Colonic mucosa (tissue), 4 donors: ENCODE measurements at regions not wholly inside any gene's neighbourhood (a gene's known extent, or its start where the extent isn't known, plus 50 kb on each side); places are given as distances from the start of the nearest gene placed in this dataset.

Experiments used
- DNase-seq: peaks from one replicate; pipeline ENCODE4 v3.0.0-alpha.2; 2020
- H3K27ac ChIP-seq: fragments of 200-600 bp; one replicate; pipeline ENCODE4 v1.8.0; 2021
- H3K27me3 ChIP-seq: fragments of 200-600 bp; one replicate; pipeline ENCODE4 v1.8.0; 2021
- H3K36me3 ChIP-seq: fragments of 200-600 bp; one replicate; pipeline ENCODE4 v1.8.0; 2021
- H3K4me1 ChIP-seq: fragments of 200-600 bp; one replicate; pipeline ENCODE4 v1.8.0; 2021; ENCODE audit warnings: mild to moderate bottlenecking
- H3K4me3 ChIP-seq: fragments of 200-600 bp; one replicate; pipeline ENCODE4 v1.8.0; 2021
- H3K9ac ChIP-seq, 2 donors: one replicate each; pipeline ENCODE4 v1.7.0; 2013; ENCODE audit warnings: control low read depth in 2 of 2, low read depth in 2 of 2, low read length in 2 of 2
- H3K9me3 ChIP-seq: fragments of 200-600 bp; one replicate; pipeline ENCODE4 v1.8.0; 2021
- intact Hi-C: fragments of 100-400 bp; cut with DNase I; formaldehyde crosslinking; loops from one replicate; pipeline ENCODE4 v1.14.1; 2022
- TF ChIP-seq, protein P1 (sequence below): fragments of 200-600 bp; IDR thresholded peaks from one replicate; pipeline ENCODE4 v1.8.0; 2022; ENCODE audit warnings: antibody characterized with exemption, mild to moderate bottlenecking
- donor health status: healthy.
- donor health status: DM: no; HTN: no; CAD: no.
- donor health status: DM: no; HTN: no; CAD: no.

GRCh38 chr1:38292969-38293368, 246.4 kb upstream of the POU3F1 start:
- H3K27me3 ChIP-seq: no peaks in the 10 kb centered on the region
- no peak for DNase-seq
- no peak overlapping the region for H3K9ac ChIP-seq
- no peak overlapping the region for H3K4me3 ChIP-seq
- TF ChIP-seq, protein P1, sequence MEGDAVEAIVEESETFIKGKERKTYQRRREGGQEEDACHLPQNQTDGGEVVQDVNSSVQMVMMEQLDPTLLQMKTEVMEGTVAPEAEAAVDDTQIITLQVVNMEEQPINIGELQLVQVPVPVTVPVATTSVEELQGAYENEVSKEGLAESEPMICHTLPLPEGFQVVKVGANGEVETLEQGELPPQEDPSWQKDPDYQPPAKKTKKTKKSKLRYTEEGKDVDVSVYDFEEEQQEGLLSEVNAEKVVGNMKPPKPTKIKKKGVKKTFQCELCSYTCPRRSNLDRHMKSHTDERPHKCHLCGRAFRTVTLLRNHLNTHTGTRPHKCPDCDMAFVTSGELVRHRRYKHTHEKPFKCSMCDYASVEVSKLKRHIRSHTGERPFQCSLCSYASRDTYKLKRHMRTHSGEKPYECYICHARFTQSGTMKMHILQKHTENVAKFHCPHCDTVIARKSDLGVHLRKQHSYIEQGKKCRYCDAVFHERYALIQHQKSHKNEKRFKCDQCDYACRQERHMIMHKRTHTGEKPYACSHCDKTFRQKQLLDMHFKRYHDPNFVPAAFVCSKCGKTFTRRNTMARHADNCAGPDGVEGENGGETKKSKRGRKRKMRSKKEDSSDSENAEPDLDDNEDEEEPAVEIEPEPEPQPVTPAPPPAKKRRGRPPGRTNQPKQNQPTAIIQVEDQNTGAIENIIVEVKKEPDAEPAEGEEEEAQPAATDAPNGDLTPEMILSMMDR: no peak
- no peaks in the 10 kb centered on the region for H3K36me3 ChIP-seq
- H3K9me3 ChIP-seq: no peaks in the 10 kb centered on the region
- intact Hi-C loops: no loop called here
- no peaks in the 10 kb centered on the region for H3K4me1 ChIP-seq
- no peak overlapping the region for H3K27ac ChIP-seq

DNA sequence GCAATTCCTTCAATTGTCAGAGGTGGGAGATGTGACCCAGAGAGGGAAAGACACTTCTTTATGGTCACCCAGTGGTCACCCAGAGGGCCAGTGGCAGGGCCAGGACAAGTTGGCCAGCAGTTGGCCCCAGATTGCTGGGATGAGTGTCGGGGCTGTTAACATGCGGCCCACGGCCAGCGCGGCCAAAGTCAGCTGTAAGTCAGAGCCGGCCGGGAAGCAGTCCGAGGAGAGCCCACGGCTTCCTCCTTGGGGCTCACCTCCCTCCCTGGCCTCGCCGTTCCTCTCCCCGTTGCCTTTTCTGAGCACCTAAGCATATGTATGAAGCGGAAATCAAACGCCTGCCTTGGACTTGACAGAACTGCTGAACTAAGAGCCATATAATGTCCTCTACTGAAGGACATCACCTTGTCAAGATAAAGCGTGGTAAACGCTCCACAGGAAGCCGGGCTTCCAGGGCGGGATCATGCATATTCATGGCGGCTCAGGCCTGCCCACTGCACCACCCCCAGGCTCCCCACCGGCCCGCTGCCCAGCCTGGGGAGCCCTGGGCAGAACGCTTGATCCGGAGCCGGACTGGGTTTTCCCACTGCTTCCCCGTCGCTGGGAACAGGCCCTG, 245.4 kb upstream of the POU3F1 start:
- H3K9me3 ChIP-seq: no peaks in the 10 kb centered on the region
- no peak overlapping the region for H3K4me3 ChIP-seq
- no peak overlapping the region for H3K9ac ChIP-seq
- H3K4me1 ChIP-seq: no peaks in the 10 kb centered on the region
- no peak for DNase-seq
- intact Hi-C loops: no loop called here
- no peak overlapping the region for H3K27ac ChIP-seq
- TF ChIP-seq, protein P1: no peak
- H3K36me3 ChIP-seq: no peaks in the 10 kb centered on the region
- no peaks in the 10 kb centered on the region for H3K27me3 ChIP-seq

DNA sequence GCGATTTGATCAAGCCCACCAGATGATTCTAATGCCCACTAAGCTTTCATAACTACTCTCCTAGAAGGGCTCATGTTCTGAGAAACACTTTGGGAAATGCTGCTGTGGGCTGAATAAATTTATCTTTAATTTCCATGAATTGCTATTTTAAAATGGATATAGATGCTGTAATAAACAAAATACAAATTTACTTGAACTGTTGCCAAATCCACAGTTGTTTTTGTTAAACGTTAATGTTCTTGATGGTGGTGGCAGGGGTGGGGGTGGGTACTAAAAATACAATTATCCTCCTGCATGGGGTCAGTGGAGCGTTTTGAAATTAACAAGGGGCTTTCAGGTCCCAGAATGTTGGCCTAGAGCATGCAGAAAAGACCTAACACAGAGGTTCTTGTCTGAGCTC, 244.7 kb upstream of the POU3F1 start:
- Histone ChIP-seq H3K4me3 (no peak overlapping the region), H3K9me3 (no peaks in the 10 kb centered on the region), H3K9ac (no peak overlapping the region), H3K27ac (no peak overlapping the region), H3K27me3 (no peaks in the 10 kb centered on the region), H3K36me3 (no peaks in the 10 kb centered on the region), H3K4me1 (no peaks in the 10 kb centered on the region)
- intact Hi-C loops: no loop called here
- no peak for DNase-seq
- TF ChIP-seq, protein P1: no peak

- no peak overlapping the region for H3K27ac ChIP-seq
These were observed 242.4 kb upstream of the POU3F1 start for GRCh38 chr1:38289034-38289433.

GRCh38 chr1:38287547-38287946, 241.0 kb upstream of the POU3F1 start:
- Histone ChIP-seq H3K27me3 (no peaks in the 10 kb centered on the region), H3K4me1 (no peaks in the 10 kb centered on the region), H3K4me3 (no peak overlapping the region), H3K27ac (no peak overlapping the region), H3K9me3 (no peaks in the 10 kb centered on the region), H3K9ac (no peak overlapping the region), H3K36me3 (no peaks in the 10 kb centered on the region)
- DNase-seq: no peak
- TF ChIP-seq, protein P1: no peak
- intact Hi-C loops: no loop called here

More at GRCh38 chr1:38289034-38289433, 242.4 kb upstream of the POU3F1 start:
- TF ChIP-seq, protein P1: no peak
- Histone ChIP-seq H3K27me3 (no peaks in the 10 kb centered on the region), H3K9me3 (no peaks in the 10 kb centered on the region), H3K4me1 (no peaks in the 10 kb centered on the region), H3K4me3 (no peak overlapping the region), H3K36me3 (no peaks in the 10 kb centered on the region), H3K9ac (no peak overlapping the region)
- DNase-seq: no peak
- intact Hi-C loops: no loop called here
